ENCODE measurements at regions not wholly inside any gene's neighbourhood (a gene's known extent, or its start where the extent isn't known, plus 50 kb on each side); places are given as distances from the start of the nearest gene placed in this dataset.
"Not testable (repeated sequence)": the region's sequence is repeated elsewhere in the genome, so short reads cannot be mapped to it uniquely, and the experiment has no call there.

- Histone ChIP-seq H3K27ac (ENCODE audit: low read depth in 2 of 2, low read length in 1 of 2) (no peak overlapping the region), H3K4me1 (ENCODE audit: control insufficient read depth in 2 of 2, insufficient read depth in 2 of 2, low read length in 1 of 2) (no peaks in the 10 kb centered on the region), H3K27me3 (ENCODE audit: control insufficient read depth in 1 of 2, insufficient read depth in 2 of 2, low read length in 2 of 2) (no peaks in the 10 kb centered on the region), H3K9me3 (ENCODE audit: control insufficient read depth in 2 of 2, insufficient read depth in 1 of 2, low read depth in 1 of 2, low read length in 1 of 2) (peaks cover 2% of the 10 kb centered on the region in 2 donors), H3K4me3 (ENCODE audit: low read depth in 1 of 2, low read length in 2 of 2) (no peak overlapping the region), H3K36me3 (ENCODE audit: control insufficient read depth in 2 of 2, insufficient read depth in 2 of 2, low read length in 1 of 2) (no peaks in the 10 kb centered on the region)
- 68 to 76% methylated on average over 14 of the region's 14 CpGs for WGBS, 2 donors
These were observed 820.0 kb upstream of the EEF2KMT start for GRCh38 chr16:5917436-5918195.

DNA sequence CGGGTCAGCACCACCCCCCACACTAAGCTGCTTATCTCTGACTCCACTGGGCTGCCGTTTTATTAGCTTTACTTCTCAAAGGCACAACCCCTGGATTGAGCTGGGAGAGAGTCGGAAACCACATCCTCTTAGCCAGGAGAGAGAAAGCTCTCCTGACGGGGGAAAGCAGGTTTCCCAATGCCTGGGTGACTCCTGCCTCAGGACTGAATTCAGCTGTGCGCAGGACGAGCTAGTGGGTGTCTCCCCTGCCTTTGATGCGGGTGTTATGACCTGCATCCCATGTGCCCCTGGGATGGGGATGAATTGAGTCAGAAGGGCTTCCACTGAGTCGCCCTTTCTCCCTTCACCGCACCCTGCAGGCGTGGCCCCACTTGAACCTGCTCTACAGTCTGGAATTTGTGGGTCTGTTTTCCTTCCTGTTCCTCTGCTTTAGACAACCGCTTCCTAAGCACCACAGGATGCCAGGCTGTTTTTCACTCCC, 819.2 kb upstream of the EEF2KMT start:
- Histone ChIP-seq H3K4me3 (ENCODE audit: low read depth in 1 of 2, low read length in 2 of 2) (no peak overlapping the region), H3K27ac (ENCODE audit: low read depth in 2 of 2, low read length in 1 of 2) (no peak overlapping the region), H3K27me3 (ENCODE audit: control insufficient read depth in 1 of 2, insufficient read depth in 2 of 2, low read length in 2 of 2) (no peaks in the 10 kb centered on the region), H3K36me3 (ENCODE audit: control insufficient read depth in 2 of 2, insufficient read depth in 2 of 2, low read length in 1 of 2) (no peaks in the 10 kb centered on the region), H3K9me3 (ENCODE audit: control insufficient read depth in 2 of 2, insufficient read depth in 1 of 2, low read depth in 1 of 2, low read length in 1 of 2) (peaks cover 2% of the 10 kb centered on the region in 2 donors), H3K4me1 (ENCODE audit: control insufficient read depth in 2 of 2, insufficient read depth in 2 of 2, low read length in 1 of 2) (no peaks in the 10 kb centered on the region)
- 22 to 29% methylated on average over 11 of the region's 11 CpGs for WGBS, 2 donors

GRCh38 chr16:5911241-5911640, 813.6 kb upstream of the EEF2KMT start:
- 39 to 40% methylated on average over 10 of the region's 10 CpGs for WGBS, 2 donors
- Histone ChIP-seq H3K9me3 (ENCODE audit: control insufficient read depth in 2 of 2, insufficient read depth in 1 of 2, low read depth in 1 of 2, low read length in 1 of 2) (peaks cover 0 to 2% of the 10 kb centered on the region in 2 donors), H3K4me1 (ENCODE audit: control insufficient read depth in 2 of 2, insufficient read depth in 2 of 2, low read length in 1 of 2) (no peaks in the 10 kb centered on the region), H3K4me3 (ENCODE audit: low read depth in 1 of 2, low read length in 2 of 2) (no peak overlapping the region), H3K36me3 (ENCODE audit: control insufficient read depth in 2 of 2, insufficient read depth in 2 of 2, low read length in 1 of 2) (no peaks in the 10 kb centered on the region), H3K27ac (ENCODE audit: low read depth in 2 of 2, low read length in 1 of 2) (no peak overlapping the region), H3K27me3 (ENCODE audit: control insufficient read depth in 1 of 2, insufficient read depth in 2 of 2, low read length in 2 of 2) (no peaks in the 10 kb centered on the region)

DNA sequence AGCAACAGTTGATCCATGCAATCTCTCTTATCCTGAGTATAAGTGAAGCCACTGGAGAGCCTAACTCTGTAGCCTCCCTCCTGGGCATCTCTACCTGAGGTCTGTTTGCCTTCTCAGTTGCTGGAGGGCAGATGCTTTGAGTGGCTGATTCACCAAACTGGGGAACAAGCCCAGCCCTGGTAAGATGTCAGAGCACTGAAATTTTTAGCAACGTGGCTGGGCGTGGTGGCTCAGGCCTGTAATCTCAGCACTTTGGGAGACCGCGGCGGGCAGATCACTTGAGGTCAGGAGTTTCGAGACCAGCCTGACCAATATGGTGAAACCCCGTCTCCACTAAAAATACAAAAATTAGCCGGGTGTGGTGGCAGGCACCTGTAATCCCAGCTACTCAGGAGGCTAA, 812.0 kb upstream of the EEF2KMT start:
- not testable (repeated sequence) for H3K4me1 ChIP-seq (ENCODE audit: control insufficient read depth in 2 of 2, insufficient read depth in 2 of 2, low read length in 1 of 2); H3K9me3 ChIP-seq (ENCODE audit: control insufficient read depth in 2 of 2, insufficient read depth in 1 of 2, low read depth in 1 of 2, low read length in 1 of 2); H3K27ac ChIP-seq (ENCODE audit: low read depth in 2 of 2, low read length in 1 of 2); H3K4me3 ChIP-seq (ENCODE audit: low read depth in 1 of 2, low read length in 2 of 2); H3K36me3 ChIP-seq (ENCODE audit: control insufficient read depth in 2 of 2, insufficient read depth in 2 of 2, low read length in 1 of 2); H3K27me3 ChIP-seq (ENCODE audit: control insufficient read depth in 1 of 2, insufficient read depth in 2 of 2, low read length in 2 of 2)
- 75 to 86% methylated on average over 8 of the region's 8 CpGs for WGBS, 2 donors

GRCh38 chr16:5907544-5907943, 809.9 kb upstream of the EEF2KMT start:
- Histone ChIP-seq H3K36me3 (ENCODE audit: control insufficient read depth in 2 of 2, insufficient read depth in 2 of 2, low read length in 1 of 2) (no peaks in the 10 kb centered on the region), H3K27ac (ENCODE audit: low read depth in 2 of 2, low read length in 1 of 2) (no peak overlapping the region), H3K4me1 (ENCODE audit: control insufficient read depth in 2 of 2, insufficient read depth in 2 of 2, low read length in 1 of 2) (peaks cover 0 to 7% of the 10 kb centered on the region in 2 donors), H3K4me3 (ENCODE audit: low read depth in 1 of 2, low read length in 2 of 2) (no peak overlapping the region), H3K27me3 (ENCODE audit: control insufficient read depth in 1 of 2, insufficient read depth in 2 of 2, low read length in 2 of 2) (no peaks in the 10 kb centered on the region), H3K9me3 (ENCODE audit: control insufficient read depth in 2 of 2, insufficient read depth in 1 of 2, low read depth in 1 of 2, low read length in 1 of 2) (no peaks in the 10 kb centered on the region)
- whole genome bisulfite sequencing, 2 donors = 95 to 97% methylated on average over 5 of the region's 5 CpGs

- Histone ChIP-seq H3K36me3 (ENCODE audit: control insufficient read depth in 2 of 2, insufficient read depth in 2 of 2, low read length in 1 of 2) (no peaks in the 10 kb centered on the region), H3K9me3 (ENCODE audit: control insufficient read depth in 2 of 2, insufficient read depth in 1 of 2, low read depth in 1 of 2, low read length in 1 of 2) (no peaks in the 10 kb centered on the region), H3K4me1 (ENCODE audit: control insufficient read depth in 2 of 2, insufficient read depth in 2 of 2, low read length in 1 of 2) (peaks cover 0 to 7% of the 10 kb centered on the region in 2 donors), H3K4me3 (ENCODE audit: low read depth in 1 of 2, low read length in 2 of 2) (no peak overlapping the region), H3K27ac (ENCODE audit: low read depth in 2 of 2, low read length in 1 of 2) (no peak overlapping the region), H3K27me3 (ENCODE audit: control insufficient read depth in 1 of 2, insufficient read depth in 2 of 2, low read length in 2 of 2) (no peaks in the 10 kb centered on the region)
- WGBS, 2 donors = 70 to 72% methylated on average over 6 of the region's 6 CpGs
These were observed 808.8 kb upstream of the EEF2KMT start for GRCh38 chr16:5906351-5906750.

DNA sequence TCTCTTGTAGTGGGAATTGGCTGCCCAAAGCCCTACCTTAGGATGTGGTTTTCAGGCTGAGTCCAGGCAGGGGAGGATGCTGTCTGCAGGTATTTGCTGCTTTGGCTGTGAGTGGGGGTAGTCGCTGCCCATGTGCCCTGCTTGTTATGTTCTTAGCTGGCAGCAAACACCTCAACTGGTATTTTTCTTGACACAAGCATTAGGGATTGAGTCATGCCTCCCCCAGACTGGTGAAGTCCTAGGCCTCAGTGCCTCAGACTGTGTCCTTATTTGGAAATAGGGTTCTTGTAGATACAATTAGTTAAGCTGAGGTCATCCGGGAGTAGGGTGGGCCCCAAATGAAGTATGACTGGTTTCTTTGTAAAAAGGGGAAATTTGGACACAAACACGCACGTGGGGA, 808.3 kb upstream of the EEF2KMT start:
- Histone ChIP-seq H3K27me3 (ENCODE audit: control insufficient read depth in 1 of 2, insufficient read depth in 2 of 2, low read length in 2 of 2) (no peaks in the 10 kb centered on the region), H3K36me3 (ENCODE audit: control insufficient read depth in 2 of 2, insufficient read depth in 2 of 2, low read length in 1 of 2) (no peaks in the 10 kb centered on the region), H3K4me1 (ENCODE audit: control insufficient read depth in 2 of 2, insufficient read depth in 2 of 2, low read length in 1 of 2) (peaks cover 0 to 7% of the 10 kb centered on the region in 2 donors), H3K9me3 (ENCODE audit: control insufficient read depth in 2 of 2, insufficient read depth in 1 of 2, low read depth in 1 of 2, low read length in 1 of 2) (no peaks in the 10 kb centered on the region), H3K27ac (ENCODE audit: low read depth in 2 of 2, low read length in 1 of 2) (no peak overlapping the region), H3K4me3 (ENCODE audit: low read depth in 1 of 2, low read length in 2 of 2) (no peak overlapping the region)
- WGBS, 2 donors = 50 to 60% methylated on average over 4 of the region's 4 CpGs

- Histone ChIP-seq H3K9me3 (ENCODE audit: control insufficient read depth in 2 of 2, insufficient read depth in 1 of 2, low read depth in 1 of 2, low read length in 1 of 2) (peaks cover 0 to 2% of the 10 kb centered on the region in 2 donors), H3K4me3 (ENCODE audit: low read depth in 1 of 2, low read length in 2 of 2) (no peak overlapping the region), H3K27me3 (ENCODE audit: control insufficient read depth in 1 of 2, insufficient read depth in 2 of 2, low read length in 2 of 2) (no peaks in the 10 kb centered on the region), H3K36me3 (ENCODE audit: control insufficient read depth in 2 of 2, insufficient read depth in 2 of 2, low read length in 1 of 2) (no peaks in the 10 kb centered on the region), H3K4me1 (ENCODE audit: control insufficient read depth in 2 of 2, insufficient read depth in 2 of 2, low read length in 1 of 2) (peaks cover 0 to 7% of the 10 kb centered on the region in 2 donors), H3K27ac (ENCODE audit: low read depth in 2 of 2, low read length in 1 of 2) (no peak overlapping the region)
- WGBS, 2 donors = 59 to 68% methylated on average over 13 of the region's 13 CpGs
These were observed 806.2 kb upstream of the EEF2KMT start for GRCh38 chr16:5903832-5904231.

- WGBS, 2 donors = 41 to 57% methylated on average over 3 of the region's 3 CpGs
- H3K4me3 ChIP-seq (ENCODE audit: low read depth in 1 of 2, low read length in 2 of 2) = no peak overlapping the region
- peaks cover 0 to 7% of the 10 kb centered on the region in 2 donors for H3K4me1 ChIP-seq (ENCODE audit: control insufficient read depth in 2 of 2, insufficient read depth in 2 of 2, low read length in 1 of 2)
- peaks cover 0 to 2% of the 10 kb centered on the region in 2 donors for H3K9me3 ChIP-seq (ENCODE audit: control insufficient read depth in 2 of 2, insufficient read depth in 1 of 2, low read depth in 1 of 2, low read length in 1 of 2)
- no peaks in the 10 kb centered on the region for H3K36me3 ChIP-seq (ENCODE audit: control insufficient read depth in 2 of 2, insufficient read depth in 2 of 2, low read length in 1 of 2)
- no peak overlapping the region for H3K27ac ChIP-seq (ENCODE audit: low read depth in 2 of 2, low read length in 1 of 2)
- H3K27me3 ChIP-seq (ENCODE audit: control insufficient read depth in 1 of 2, insufficient read depth in 2 of 2, low read length in 2 of 2) = no peaks in the 10 kb centered on the region
These were observed 805.6 kb upstream of the EEF2KMT start for GRCh38 chr16:5903153-5903552.

GRCh38 chr16:5900046-5900445, 802.5 kb upstream of the EEF2KMT start:
- WGBS, 2 donors = 50 to 62% methylated on average over 2 of the region's 2 CpGs
- Histone ChIP-seq H3K4me1 (ENCODE audit: control insufficient read depth in 2 of 2, insufficient read depth in 2 of 2, low read length in 1 of 2) (peaks cover 0 to 7% of the 10 kb centered on the region in 2 donors), H3K4me3 (ENCODE audit: low read depth in 1 of 2, low read length in 2 of 2) (no peak overlapping the region), H3K27me3 (ENCODE audit: control insufficient read depth in 1 of 2, insufficient read depth in 2 of 2, low read length in 2 of 2) (no peaks in the 10 kb centered on the region), H3K9me3 (ENCODE audit: control insufficient read depth in 2 of 2, insufficient read depth in 1 of 2, low read depth in 1 of 2, low read length in 1 of 2) (peaks cover 0 to 2% of the 10 kb centered on the region in 2 donors), H3K36me3 (ENCODE audit: control insufficient read depth in 2 of 2, insufficient read depth in 2 of 2, low read length in 1 of 2) (no peaks in the 10 kb centered on the region), H3K27ac (ENCODE audit: low read depth in 2 of 2, low read length in 1 of 2) (no peak overlapping the region)

All from esophagus (tissue), 2 donors.